ENCODE measurements at regions not wholly inside any gene's neighbourhood (a gene's known extent, or its start where the extent isn't known, plus 50 kb on each side); places are given as distances from the start of the nearest gene placed in this dataset.

DNA sequence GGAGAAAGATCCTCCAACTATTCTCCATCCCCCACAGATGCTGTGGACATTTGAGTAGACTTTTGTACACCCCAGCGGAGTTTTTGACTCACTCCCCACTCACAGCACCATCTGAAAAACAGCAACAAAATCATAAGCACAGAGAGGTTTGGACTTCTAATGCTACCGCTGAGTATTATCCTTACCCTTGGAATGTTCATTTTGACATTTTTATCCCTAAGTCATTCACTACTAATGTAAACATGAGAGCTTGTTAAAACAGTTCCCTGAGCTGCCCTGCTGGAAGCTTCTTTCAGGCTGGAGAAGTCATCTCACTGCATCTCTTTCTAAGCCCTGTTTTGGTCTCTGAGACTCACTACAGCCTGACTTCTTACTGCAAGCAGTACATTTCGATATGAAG lies 1045.9 kb downstream of the MCTP2 start:
- no peaks in the 10 kb centered on the region for H3K4me1 Mint-ChIP-seq (ENCODE audit: insufficient read depth, unreplicated experiment)
- no peak overlapping the region for H3K27ac Mint-ChIP-seq (ENCODE audit: low read depth, unreplicated experiment)
- H3K36me3 Mint-ChIP-seq (ENCODE audit: insufficient read depth, unreplicated experiment) = no peaks in the 10 kb centered on the region
- intact Hi-C loops (cut with micrococcal nuclease) = no loop called here
- H3K9me3 Mint-ChIP-seq (ENCODE audit: unreplicated experiment) = no peaks in the 10 kb centered on the region
- DNase-seq (ENCODE audit: unreplicated experiment) = no peak
- ChIA-PET POLR2A (no interaction called here), CTCF (interaction anchor here (0.9 to 2.5 kb wide), 3 partner anchors 16 to 607 kb away, joined by 3 to 7 read pairs (median 3); no protein-coding TSS in a partner anchor)
- no peaks in the 10 kb centered on the region for H3K27me3 Mint-ChIP-seq (ENCODE audit: insufficient read depth, unreplicated experiment)
- no peak for TF ChIP-seq CTCF (IDR thresholded peaks at IDR 0.05; ENCODE audit: unreplicated experiment)
- BruUV-seq (replicated peaks) = no TSS peak
- no peak overlapping the region for H3K4me3 Mint-ChIP-seq (ENCODE audit: unreplicated experiment)

- no peak overlapping the region for H3K4me3 Mint-ChIP-seq (ENCODE audit: unreplicated experiment)
Measured at GRCh38 chr15:95278532-95279245, 1047.3 kb downstream of the MCTP2 start.

DNA sequence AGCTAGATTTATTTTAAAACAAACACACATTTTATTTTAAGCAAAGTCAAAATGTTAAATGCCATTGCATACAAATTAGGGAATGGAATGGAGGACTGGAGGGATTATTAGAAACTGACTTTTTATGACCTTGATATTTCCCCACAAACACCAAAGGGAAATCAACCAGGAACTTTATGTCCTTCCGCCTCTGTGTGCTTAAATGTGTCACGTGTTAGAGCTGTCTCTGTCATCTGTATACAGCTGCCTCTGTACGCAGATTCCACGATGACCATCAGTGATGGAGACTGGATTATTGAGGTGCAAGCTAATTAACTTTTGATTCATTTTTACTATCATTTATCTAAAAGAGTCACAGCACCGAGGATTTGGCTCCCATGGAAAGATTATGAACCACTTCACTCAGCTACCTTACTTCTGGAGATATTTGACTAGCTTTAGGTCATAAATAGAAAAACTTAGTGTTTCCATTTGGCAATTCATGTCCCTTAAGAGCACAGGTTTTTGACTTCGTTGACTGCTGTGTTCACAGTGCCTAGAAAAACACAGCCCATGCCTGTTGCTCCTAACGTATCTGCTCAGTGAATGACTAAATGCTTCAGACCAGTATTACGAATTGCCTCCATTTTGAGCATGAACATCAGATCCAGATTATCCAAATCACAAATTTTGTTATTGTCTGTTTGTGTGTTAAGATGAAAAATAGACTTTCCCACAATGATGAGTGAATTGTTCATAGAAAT lies 1048.1 kb downstream of the MCTP2 start:
- H3K4me1 Mint-ChIP-seq (ENCODE audit: insufficient read depth, unreplicated experiment) = no peaks in the 10 kb centered on the region
- no peaks in the 10 kb centered on the region for H3K27me3 Mint-ChIP-seq (ENCODE audit: insufficient read depth, unreplicated experiment)
- DNase-seq (ENCODE audit: unreplicated experiment) = no peak
- no peak overlapping the region for H3K4me3 Mint-ChIP-seq (ENCODE audit: unreplicated experiment)
- H3K9me3 Mint-ChIP-seq (ENCODE audit: unreplicated experiment) = no peaks in the 10 kb centered on the region
- CTCF ChIA-PET = interaction anchor here (0.9 to 2.5 kb wide), 6 partner anchors 10 to 39 kb away, joined by 3 to 8 read pairs (median 4); no protein-coding TSS in a partner anchor
- no peak for TF ChIP-seq CTCF (IDR thresholded peaks at IDR 0.05; ENCODE audit: unreplicated experiment)
- no TSS peak for BruUV-seq (replicated peaks)
- H3K36me3 Mint-ChIP-seq (ENCODE audit: insufficient read depth, unreplicated experiment) = no peaks in the 10 kb centered on the region
- intact Hi-C loops (cut with micrococcal nuclease) = no loop called here
- POLR2A ChIA-PET = no interaction called here
- no peak overlapping the region for H3K27ac Mint-ChIP-seq (ENCODE audit: low read depth, unreplicated experiment)

More at GRCh38 chr15:95278532-95279245, 1047.3 kb downstream of the MCTP2 start:
- ChIA-PET CTCF (interaction anchor here (1.0 to 2.5 kb wide), 3 partner anchors 11 to 15 kb away, joined by 4 to 7 read pairs (median 4); no protein-coding TSS in a partner anchor), POLR2A (no interaction called here)
- no peak overlapping the region for H3K27ac Mint-ChIP-seq (ENCODE audit: low read depth, unreplicated experiment)
- no peaks in the 10 kb centered on the region for H3K4me1 Mint-ChIP-seq (ENCODE audit: insufficient read depth, unreplicated experiment)
- no peak for DNase-seq (ENCODE audit: unreplicated experiment)
- no peaks in the 10 kb centered on the region for H3K9me3 Mint-ChIP-seq (ENCODE audit: unreplicated experiment)
- no TSS peak for BruUV-seq (replicated peaks)
- intact Hi-C loops (cut with micrococcal nuclease) = no loop called here
- no peaks in the 10 kb centered on the region for H3K36me3 Mint-ChIP-seq (ENCODE audit: insufficient read depth, unreplicated experiment)
- no peaks in the 10 kb centered on the region for H3K27me3 Mint-ChIP-seq (ENCODE audit: insufficient read depth, unreplicated experiment)
- no peak for TF ChIP-seq CTCF (IDR thresholded peaks at IDR 0.05; ENCODE audit: unreplicated experiment)

DNA sequence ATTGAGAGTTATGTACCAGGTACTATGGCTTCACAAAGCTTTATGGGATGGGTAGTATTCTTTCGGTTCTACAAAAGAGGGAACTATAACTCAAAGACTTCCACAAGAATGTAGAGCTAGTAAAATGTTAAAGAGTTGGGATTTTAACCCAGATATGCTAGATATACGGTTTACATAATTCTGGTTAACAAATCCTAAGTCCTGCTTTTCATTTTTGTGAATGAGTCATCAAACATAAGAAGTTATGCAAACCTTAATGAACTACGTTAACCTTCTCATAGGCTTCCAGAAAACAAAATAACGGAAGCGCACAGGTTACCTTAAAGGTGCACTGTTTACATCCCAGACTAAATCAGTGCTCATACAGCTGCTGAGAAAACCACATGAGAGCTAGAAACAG lies 1049.3 kb downstream of the MCTP2 start:
- no peaks in the 10 kb centered on the region for H3K36me3 Mint-ChIP-seq (ENCODE audit: insufficient read depth, unreplicated experiment)
- BruUV-seq (replicated peaks) = no TSS peak
- H3K27ac Mint-ChIP-seq (ENCODE audit: low read depth, unreplicated experiment) = peak overlapping the region; percentile 35
- intact Hi-C loops (cut with micrococcal nuclease) = no loop called here
- TF ChIP-seq CTCF (IDR thresholded peaks at IDR 0.05; ENCODE audit: unreplicated experiment) = no peak
- no peaks in the 10 kb centered on the region for H3K27me3 Mint-ChIP-seq (ENCODE audit: insufficient read depth, unreplicated experiment)
- CTCF ChIA-PET = interaction anchor here (0.9 to 1.8 kb wide), 4 partner anchors 10 to 548 kb away, joined by 3 to 8 read pairs (median 4); no protein-coding TSS in a partner anchor
- POLR2A ChIA-PET = no interaction called here
- H3K9me3 Mint-ChIP-seq (ENCODE audit: unreplicated experiment) = no peaks in the 10 kb centered on the region
- DNase-seq (ENCODE audit: unreplicated experiment) = no peak
- no peak overlapping the region for H3K4me3 Mint-ChIP-seq (ENCODE audit: unreplicated experiment)
- H3K4me1 Mint-ChIP-seq (ENCODE audit: insufficient read depth, unreplicated experiment) = no peaks in the 10 kb centered on the region

All from MCF 10A (cell line).